WERI-Rb-1 (cell line): ENCODE measurements at regions not wholly inside any gene's neighbourhood (a gene's known extent, or its start where the extent isn't known, plus 50 kb on each side); places are given as distances from the start of the nearest gene placed in this dataset.

ENCODE experiments used
- DNase-seq: peaks from one replicate; pipeline ENCODE4 v3.0.0-alpha.2; 2020
- H3K27ac ChIP-seq: fragments of 250-450 bp; sonication (Bioruptor Pico); 2 replicates; pipeline ENCODE4 v1.5.1; 2020; ENCODE audit warnings: mild to moderate bottlenecking, moderate library complexity
- H3K27me3 ChIP-seq: fragments of 250-450 bp; sonication (Bioruptor Pico); 2 replicates; pipeline ENCODE4 v1.5.1; 2021; ENCODE audit warnings: mild to moderate bottlenecking, low read depth, moderate library complexity; ENCODE audit not compliant: insufficient read depth, severe bottlenecking
- H3K36me3 ChIP-seq: fragments of 250-450 bp; sonication (Bioruptor Pico); 2 replicates; pipeline ENCODE4 v1.5.1; 2020; ENCODE audit warnings: mild to moderate bottlenecking, moderate library complexity
- H3K4me3 ChIP-seq: 2 replicates; pipeline ENCODE4 v1.5.1; 2011; ENCODE audit warnings: low read depth, mild to moderate bottlenecking, control low read depth, low read length
- H3K9me3 ChIP-seq: fragments of 250-450 bp; sonication (Bioruptor Pico); 2 replicates; pipeline ENCODE4 v1.5.1; 2021; ENCODE audit warnings: mild to moderate bottlenecking, moderate library complexity; ENCODE audit not compliant: severe bottlenecking
- TF ChIP-seq, protein P1 (sequence below): IDR thresholded peaks from 2 replicates; pipeline ENCODE4 v1.5.1; 2011; ENCODE audit warnings: low read depth, mild to moderate bottlenecking, control low read depth, inconsistent platforms, low read length

DNA sequence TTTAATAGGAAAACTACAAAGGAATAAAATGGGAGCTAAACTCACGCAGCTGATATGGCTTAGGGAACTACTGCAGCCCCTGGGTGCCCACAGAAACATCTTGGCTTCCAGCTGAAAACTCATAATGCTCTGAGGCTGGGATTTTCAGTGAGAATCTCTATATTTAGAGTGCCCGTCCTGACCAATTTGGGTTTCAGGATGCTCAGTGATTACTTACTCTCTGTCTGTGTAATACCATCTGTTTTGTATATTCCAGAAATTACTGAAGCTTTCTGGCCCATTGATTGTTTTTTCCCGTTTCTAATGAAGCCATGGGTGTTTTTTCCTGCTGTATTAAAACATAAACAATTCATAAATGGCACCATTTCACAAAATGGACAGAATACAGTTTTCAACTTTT, 50.6 kb upstream of the ZNF385D start:
- no peak overlapping the region for H3K4me3 ChIP-seq
- H3K27me3 ChIP-seq = no peaks in the 10 kb centered on the region
- no peaks in the 10 kb centered on the region for H3K36me3 ChIP-seq
- TF ChIP-seq, protein P1, sequence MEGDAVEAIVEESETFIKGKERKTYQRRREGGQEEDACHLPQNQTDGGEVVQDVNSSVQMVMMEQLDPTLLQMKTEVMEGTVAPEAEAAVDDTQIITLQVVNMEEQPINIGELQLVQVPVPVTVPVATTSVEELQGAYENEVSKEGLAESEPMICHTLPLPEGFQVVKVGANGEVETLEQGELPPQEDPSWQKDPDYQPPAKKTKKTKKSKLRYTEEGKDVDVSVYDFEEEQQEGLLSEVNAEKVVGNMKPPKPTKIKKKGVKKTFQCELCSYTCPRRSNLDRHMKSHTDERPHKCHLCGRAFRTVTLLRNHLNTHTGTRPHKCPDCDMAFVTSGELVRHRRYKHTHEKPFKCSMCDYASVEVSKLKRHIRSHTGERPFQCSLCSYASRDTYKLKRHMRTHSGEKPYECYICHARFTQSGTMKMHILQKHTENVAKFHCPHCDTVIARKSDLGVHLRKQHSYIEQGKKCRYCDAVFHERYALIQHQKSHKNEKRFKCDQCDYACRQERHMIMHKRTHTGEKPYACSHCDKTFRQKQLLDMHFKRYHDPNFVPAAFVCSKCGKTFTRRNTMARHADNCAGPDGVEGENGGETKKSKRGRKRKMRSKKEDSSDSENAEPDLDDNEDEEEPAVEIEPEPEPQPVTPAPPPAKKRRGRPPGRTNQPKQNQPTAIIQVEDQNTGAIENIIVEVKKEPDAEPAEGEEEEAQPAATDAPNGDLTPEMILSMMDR = no peak
- H3K9me3 ChIP-seq = peaks cover 4% of the 10 kb centered on the region
- no peak overlapping the region for H3K27ac ChIP-seq
- DNase-seq = no peak

DNA sequence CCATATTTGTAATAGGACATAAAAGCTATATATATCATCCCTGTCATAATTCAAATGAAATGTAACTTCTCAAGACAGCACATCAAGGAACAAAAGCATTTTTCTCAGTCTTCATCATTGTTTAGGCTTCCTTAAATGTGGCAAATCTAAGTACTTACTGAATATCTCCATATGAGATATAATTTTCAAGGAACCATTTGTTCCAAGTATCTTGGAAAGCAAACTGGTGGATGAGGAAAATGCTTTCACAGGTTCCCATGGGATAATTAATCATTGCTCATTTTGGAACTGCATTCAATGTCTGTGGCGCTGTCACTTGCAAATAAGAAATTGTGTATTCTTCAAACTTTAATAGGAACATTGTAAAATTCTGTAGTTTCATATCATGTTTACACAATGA, 52.6 kb upstream of the ZNF385D start:
- no peak for DNase-seq

DNA sequence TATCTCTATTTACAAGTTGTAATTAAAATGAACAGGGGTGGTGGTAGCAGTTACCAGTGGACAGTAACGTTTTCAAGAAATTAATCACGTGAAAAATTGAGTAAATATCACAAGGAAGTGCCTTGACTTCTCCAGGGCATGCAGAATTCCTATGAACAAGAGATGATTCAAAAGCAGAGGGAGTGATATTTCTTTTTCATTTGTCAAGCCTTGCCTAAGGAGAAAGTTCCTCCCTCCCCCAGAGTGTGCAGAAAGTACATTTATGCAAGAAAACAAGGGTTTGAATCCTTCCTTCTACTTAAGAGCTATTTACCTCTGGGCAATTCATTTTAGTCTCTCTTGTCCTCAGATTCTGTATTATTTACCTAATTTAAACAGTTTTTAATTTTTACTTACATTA, 53.3 kb upstream of the ZNF385D start:
- DNase-seq = no peak
- TF ChIP-seq, protein P1 = no peak
- Histone ChIP-seq H3K9me3 (peaks cover 4% of the 10 kb centered on the region), H3K27ac (no peak overlapping the region), H3K27me3 (no peaks in the 10 kb centered on the region), H3K4me3 (no peak overlapping the region), H3K36me3 (no peaks in the 10 kb centered on the region)

More for the DNA sequence above, 52.6 kb upstream of the ZNF385D start:
- Histone ChIP-seq H3K27me3 (no peaks in the 10 kb centered on the region), H3K36me3 (no peaks in the 10 kb centered on the region), H3K27ac (no peak overlapping the region), H3K4me3 (no peak overlapping the region), H3K9me3 (peaks cover 4% of the 10 kb centered on the region)
- TF ChIP-seq, protein P1 = no peak

DNA sequence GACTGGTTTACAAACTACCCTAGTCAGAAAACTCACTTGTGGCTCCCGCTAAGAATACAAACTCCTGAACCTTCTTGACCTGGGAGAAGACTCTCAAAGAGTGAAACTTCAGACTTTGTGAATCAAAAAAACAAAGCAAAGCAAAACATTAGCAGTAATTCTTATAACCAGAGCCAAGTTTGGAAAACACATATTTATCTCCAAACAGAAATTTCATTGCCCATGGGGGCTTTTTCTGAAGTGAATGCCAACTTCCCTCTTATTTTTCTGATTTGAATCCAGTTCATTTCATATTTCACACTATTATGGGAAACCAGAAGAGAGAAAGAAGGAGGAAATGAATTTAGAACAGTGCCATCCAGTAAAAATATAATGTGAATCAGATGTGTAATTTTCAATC, 55.7 kb upstream of the ZNF385D start:
- Histone ChIP-seq H3K36me3 (no peaks in the 10 kb centered on the region), H3K4me3 (no peak overlapping the region), H3K9me3 (no peaks in the 10 kb centered on the region), H3K27ac (no peak overlapping the region), H3K27me3 (no peaks in the 10 kb centered on the region)
- DNase-seq = no peak
- TF ChIP-seq, protein P1 = no peak

DNA sequence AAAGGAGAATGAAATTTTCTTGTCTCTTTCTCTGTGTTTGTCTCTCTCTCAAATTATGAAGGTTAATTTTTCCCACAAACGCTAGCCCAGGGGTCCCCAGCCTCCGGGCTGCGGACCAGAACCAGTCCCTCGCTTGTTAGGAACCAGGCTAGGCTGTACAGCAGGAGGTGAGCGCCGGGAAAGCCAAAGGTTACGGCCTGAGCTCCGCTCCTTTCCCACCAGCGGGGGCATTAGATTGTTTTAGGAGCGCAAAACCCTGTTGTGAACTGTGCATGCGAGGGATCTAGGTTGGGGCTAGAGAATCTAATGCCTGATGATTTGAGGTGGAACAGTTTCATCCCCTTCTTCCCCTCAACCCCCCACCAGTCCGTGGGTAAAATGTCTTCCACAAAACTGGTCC, 74.7 kb upstream of the ZNF385D start:
- no peak for DNase-seq
- H3K27ac ChIP-seq = no peak overlapping the region
- H3K27me3 ChIP-seq = no peaks in the 10 kb centered on the region
- no peak overlapping the region for H3K4me3 ChIP-seq
- no peaks in the 10 kb centered on the region for H3K9me3 ChIP-seq
- TF ChIP-seq, protein P1 = no peak
- no peaks in the 10 kb centered on the region for H3K36me3 ChIP-seq

DNA sequence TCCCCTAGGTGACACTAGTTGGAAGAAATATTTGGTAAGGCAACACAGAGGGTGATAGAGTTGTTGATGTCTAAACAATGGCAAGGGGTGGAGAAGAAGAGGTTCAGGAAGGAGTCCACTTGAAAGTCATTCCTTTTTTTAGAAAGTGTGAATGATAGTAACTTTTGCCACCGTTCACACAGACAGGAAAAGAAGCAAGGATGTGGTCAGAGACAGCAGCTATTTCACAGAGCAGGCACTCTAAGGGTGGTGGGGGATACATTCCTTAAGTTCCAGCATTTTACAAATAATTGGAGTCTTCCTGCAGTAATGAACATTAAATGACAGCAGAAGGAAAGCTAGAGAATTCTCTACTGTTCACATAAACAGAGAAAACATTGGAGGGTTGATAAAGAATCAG, 75.4 kb upstream of the ZNF385D start:
- no peak overlapping the region for H3K4me3 ChIP-seq
- H3K36me3 ChIP-seq = no peaks in the 10 kb centered on the region
- H3K27ac ChIP-seq = no peak overlapping the region
- no peaks in the 10 kb centered on the region for H3K9me3 ChIP-seq
- DNase-seq = no peak
- no peaks in the 10 kb centered on the region for H3K27me3 ChIP-seq
- TF ChIP-seq, protein P1 = no peak
